Muscle of back (tissue), 3 donors: ENCODE measurements at regions not wholly inside any gene's neighbourhood (a gene's known extent, or its start where the extent isn't known, plus 50 kb on each side); places are given as distances from the start of the nearest gene placed in this dataset.
"Not testable (repeated sequence)": the region's sequence is repeated elsewhere in the genome, so short reads cannot be mapped to it uniquely, and the experiment has no call there.

Experiments used
- DNase-seq, 3 donors: peaks; one replicate each; pipeline versions ENCODE4 v3.0.0 to v3.0.0-alpha.2; 2013

GRCh38 chr4:59484944-59485343, 1715.2 kb upstream of the ADGRL3 start:
- DNase-seq = no peak

GRCh38 chr4:59500103-59500502, 1700.0 kb upstream of the ADGRL3 start:
- DNase-seq = no peak

GRCh38 chr4:59503731-59504130, 1696.4 kb upstream of the ADGRL3 start:
- DNase-seq = no peak

DNA sequence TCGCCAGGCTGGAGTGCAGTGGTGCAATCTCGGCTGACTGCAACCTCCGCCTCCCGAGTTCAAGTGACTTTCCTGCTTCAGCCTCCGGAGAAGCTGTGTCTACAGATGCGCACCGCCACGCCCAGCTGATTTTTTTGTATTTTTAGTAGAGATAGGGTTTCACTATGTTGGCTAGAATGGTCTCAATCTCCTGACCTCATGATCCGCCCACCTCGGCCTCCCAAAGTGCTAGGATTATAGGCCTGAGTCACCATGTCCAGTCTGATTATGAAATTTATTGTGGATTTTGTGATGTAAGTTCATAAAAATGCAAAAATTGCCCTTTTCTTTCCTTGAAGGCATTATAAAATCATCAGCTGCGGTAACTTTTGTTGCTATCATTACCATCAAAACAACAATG, 1688.3 kb upstream of the ADGRL3 start:
- not testable (repeated sequence) for DNase-seq

DNA sequence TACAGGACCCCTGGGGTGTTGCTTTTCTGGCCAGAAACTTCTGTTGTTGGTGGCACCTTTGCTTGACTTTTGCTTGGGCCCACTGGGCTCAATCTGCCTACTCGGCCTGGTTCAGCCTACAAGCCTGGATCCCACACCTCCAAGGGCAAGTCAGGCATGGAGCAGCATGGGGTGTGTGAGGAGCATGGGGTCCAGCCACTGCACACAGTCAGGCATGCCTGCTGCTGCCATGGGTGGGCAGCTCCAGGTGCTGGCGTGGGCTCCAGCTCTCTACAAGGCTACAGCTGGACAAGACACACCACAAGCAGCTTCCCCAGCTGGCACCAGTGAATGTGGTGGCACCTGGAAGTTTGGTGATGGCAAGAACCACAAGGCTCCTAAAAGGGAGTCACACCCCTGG, 1683.1 kb upstream of the ADGRL3 start:
- DNase-seq = no peak

- no peak for DNase-seq
Observed at GRCh38 chr4:59518005-59518823, 1681.9 kb upstream of the ADGRL3 start.

DNA sequence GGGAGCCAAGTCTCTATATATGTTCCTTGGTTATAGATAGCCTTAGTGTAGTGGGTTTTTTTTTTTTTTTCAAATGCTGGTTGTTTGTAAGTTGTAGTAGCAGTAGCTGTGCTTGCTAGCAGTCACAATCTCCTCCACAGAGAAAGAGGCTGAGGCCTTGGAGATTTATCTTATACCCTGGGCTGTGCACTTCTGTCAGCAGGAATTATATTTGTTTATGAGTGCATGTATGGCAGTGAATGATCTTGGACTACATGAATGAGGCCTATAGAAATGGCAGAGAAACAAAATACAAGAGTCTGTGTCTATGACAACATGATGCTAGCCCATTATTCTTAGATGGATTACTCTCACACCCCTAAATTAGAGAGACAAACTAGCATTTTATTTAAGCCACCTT, 1674.2 kb upstream of the ADGRL3 start:
- no peak for DNase-seq

DNA sequence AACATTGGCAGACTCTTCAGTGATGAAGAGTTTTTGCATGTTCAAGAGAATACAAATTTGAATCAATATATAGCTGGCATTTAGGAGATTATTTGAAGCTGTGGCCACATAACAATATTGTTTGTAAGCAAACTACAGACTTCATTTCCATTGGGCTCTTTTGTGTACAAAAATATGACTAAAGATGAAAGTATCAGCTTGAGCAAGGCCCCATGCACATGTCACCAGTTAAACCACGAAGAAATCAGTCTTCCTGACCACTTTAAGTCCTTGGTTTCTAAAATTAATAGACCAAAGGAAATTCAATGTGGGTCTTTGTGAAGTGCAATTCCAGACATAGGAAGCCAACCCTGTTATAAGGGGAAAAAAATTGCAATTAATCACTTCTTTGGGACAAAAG, 1664.6 kb upstream of the ADGRL3 start:
- DNase-seq = no peak

DNA sequence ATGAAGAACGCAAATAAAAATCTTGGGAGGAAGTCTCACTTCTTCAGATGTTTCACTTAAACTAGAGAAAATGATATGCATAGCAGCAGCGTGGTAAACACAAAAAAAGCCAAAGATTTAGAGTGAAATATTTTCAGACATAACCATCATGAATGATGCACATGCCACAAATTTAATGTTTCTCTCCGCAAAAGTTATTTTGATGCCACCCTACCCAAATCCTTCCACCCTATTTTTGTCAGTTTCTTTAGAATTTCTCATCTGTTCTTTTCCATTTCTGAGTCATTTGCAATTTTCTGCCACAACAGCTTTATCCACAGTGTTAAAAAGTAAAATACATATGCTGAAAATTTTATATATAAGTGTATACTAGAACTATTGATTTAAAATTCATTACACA, 1663.7 kb upstream of the ADGRL3 start:
- DNase-seq = no peak

- no peak for DNase-seq
Observed at GRCh38 chr4:59537246-59537886, 1662.8 kb upstream of the ADGRL3 start.

DNA sequence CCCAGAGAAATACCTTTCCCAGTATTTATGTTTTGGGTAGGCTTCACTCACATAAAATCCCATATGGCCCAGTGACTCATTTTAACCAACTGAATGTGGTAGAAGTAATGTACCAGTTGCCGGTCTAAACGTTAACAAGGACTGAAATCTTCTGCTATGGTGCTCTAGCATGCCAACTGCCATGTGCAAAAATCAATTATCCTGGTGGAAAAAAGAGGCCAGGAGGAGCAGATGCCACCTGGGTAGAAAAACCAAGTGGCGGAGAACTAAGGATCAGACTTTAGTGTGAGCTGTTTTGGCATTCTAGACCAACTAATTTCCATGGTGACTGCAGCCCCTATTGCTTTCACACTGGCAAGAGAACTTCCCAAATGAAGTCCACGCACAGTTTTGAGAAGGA, 1660.7 kb upstream of the ADGRL3 start:
- no peak for DNase-seq

DNA sequence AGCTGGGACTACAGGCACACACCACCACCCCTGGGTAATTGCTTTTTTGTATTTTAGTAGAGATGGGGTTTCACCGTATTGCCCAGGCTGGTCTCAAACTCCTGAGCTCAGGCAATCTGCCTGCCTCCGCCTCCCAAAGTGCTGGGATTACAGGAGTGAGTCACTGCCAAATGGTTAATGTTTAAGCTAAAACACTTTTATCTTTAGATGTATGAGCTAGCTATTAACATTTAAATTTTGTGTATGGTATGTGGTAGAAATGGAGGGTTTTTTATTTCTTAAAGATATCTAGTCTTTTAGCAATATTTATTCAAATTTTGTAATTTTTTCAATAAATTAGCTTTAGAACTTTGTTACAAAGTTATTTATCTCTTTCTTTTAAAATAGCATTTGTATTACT, 1659.8 kb upstream of the ADGRL3 start:
- DNase-seq = no peak

GRCh38 chr4:59553063-59553720, 1646.9 kb upstream of the ADGRL3 start:
- peak in 1 of 3 donors; percentile 6 for DNase-seq

DNA sequence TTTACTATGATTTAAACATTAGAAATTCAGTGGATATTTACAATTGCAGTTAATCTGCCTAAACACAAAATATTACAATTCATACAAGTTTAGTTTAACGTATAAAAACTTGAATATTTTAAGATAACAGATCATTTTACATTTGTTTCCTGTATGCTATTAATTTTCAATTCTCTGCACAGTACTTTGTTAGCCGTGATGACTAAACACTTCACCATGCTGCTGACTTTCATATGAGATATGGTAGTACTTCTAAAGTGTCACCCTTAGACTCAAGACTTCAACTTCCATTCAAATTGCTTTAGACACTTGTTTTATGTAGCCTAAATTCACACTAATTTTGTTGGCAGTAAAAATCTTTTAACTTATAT, 1646.4 kb upstream of the ADGRL3 start:
- no peak for DNase-seq

- DNase-seq = not testable (repeated sequence)
Observed at GRCh38 chr4:59556191-59556590, 1643.9 kb upstream of the ADGRL3 start.

- DNase-seq = not testable (repeated sequence)
Observed at GRCh38 chr4:59560141-59560648, 1639.9 kb upstream of the ADGRL3 start.

GRCh38 chr4:59565836-59566235, 1634.3 kb upstream of the ADGRL3 start:
- no peak for DNase-seq

- DNase-seq = peak in 1 of 3 donors; percentile 56
Observed at GRCh38 chr4:59570860-59571476, 1629.2 kb upstream of the ADGRL3 start.

GRCh38 chr4:59571805-59572430, 1628.2 kb upstream of the ADGRL3 start:
- DNase-seq = no peak

DNA sequence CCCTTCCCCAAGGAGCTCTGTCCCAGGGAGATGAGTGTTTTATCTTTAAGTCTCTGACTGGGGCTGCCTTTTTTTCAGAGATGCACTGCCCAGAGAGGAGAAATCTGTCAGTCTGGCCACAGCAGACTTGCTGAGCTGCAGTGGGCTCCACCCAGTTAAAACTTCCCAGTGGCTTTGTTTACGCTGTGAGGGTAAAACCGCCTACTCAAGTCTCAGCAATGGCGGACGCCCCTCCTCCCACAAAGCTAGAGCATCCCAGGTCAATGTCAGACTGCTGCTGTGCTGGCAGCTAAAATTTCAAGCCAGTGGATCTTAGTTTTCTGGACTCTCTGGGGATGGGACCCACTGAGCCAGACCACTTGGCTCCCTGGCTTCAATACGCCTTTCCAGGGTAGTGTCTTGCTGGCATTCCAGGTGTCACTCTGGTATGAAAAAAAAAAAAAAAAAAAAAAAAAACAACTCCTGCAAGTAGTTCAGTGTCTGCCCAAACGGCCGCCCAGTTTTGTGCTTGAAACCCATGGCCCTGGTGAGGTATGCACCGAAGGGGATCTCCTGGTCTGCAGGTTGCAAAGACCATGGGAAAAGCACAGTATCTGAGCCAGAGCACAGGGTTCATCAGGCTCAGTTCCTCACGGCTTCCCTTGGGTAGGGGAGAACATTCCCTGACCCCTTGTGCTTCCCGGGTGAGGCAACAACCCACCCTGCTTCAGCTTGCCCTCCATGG, 1616.1 kb upstream of the ADGRL3 start:
- no peak for DNase-seq
